DMS53 (cell line): ENCODE measurements at regions not wholly inside any gene's neighbourhood (a gene's known extent, or its start where the extent isn't known, plus 50 kb on each side); places are given as distances from the start of the nearest gene placed in this dataset.
A peak's percentile ranks its signal among the peaks of the same experiment; 100 is the strongest.

ENCODE experiments used
- DNase-seq: peaks from one replicate; lab custom pipeline; 2025; lab: John Stamatoyannopoulos, UW

DNA sequence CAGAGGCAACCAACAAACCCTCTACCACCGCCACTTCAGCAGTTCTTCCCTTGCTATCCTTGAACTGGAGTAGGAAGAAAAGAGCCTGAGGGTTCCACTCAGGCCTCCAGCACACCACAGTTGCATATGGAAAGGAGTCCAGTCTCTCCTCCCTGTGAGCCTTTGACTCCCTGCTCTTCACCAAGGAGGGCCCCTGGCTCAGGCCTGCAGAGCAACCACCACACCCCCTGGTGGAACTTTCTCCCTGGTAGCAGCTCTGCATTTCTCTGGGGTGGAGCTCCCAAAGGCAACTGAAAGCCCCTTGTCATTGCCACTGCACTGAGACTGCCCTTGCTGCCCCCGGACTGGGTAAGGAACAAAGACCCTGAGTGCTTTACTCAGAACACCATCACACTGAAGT is 1021.5 kb upstream of the ADGRL2 start:
- DNase-seq = peak; percentile 11

DNA sequence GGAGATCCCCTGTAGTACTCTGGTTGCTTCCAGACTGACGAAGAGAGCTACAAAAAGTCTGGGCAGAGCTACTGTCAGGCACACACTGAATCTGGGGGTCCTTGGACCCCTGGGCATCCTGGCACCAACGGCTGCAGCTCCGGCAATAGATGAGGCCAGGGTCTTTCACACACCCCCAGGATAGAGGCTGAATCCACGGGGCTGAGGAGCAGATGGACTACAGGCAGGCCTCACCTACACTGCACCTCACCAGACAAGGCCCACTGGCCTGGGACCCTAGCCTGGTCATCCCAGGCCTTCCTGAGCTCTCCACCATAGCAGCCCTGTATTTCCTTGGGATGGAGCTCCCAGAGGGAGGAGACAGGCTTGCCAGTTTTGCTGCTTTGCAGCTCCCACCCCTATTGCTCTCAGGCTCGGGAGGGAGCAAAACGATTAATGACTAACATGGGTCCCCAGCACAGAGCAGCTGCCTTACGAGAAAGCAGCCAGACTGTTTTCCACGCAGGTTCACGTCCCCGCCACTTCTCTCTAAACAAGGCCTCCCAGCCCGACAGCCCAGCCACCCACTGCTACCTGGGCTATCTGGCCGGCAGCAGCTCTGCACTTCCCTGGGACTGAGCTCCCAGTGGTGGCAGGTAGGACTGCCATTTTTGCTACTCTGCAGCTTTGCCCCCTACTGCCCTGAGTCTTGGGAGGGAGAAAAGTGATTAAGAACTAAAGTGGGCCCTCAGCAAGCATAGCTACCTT is 1022.5 kb upstream of the ADGRL2 start:
- no peak for DNase-seq

DNA sequence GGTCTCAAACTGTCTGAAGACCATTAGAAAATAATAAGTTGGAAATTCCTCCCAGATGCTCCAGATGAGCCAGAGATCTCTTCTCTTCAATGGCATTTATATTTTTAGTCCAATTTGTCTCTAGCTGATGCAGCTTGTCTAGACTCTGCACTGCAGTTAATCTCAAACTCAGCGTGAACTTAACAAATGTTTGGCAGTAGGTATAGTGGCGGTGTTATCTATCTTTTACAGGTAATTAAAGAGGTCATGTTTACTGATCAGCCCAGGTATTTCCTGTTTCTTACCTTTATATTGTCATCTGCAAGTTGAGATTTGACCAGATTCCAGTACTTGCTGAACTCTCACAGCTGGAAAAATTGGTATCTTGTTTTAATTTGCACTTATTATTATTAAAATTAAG is 1024.5 kb upstream of the ADGRL2 start:
- DNase-seq = no peak

DNA sequence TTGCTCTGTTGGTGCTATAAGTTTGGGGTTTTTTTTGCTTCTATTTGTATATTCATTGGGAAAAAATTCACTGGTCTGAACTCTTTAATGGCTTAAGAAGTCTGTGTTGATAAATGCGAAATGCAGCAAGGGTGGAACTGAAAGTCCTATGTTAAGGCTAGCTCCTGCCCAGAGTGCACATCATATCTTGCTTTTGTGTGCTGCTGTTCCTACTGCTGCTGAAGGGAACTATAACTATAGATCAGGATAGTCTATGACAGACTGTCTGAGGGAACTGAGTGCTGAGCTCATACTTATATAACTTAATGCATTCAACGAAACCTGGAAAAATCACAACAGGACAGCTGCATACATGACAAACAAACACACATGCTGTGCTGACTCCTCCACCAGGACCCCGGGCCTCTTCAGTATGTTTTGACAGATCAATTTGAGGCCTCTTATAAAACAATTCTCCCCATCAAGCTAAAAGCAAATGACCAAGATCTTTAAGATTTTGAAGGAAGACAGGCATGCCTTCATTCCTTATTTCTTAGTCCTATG is 1031.5 kb upstream of the ADGRL2 start:
- no peak for DNase-seq

DNA sequence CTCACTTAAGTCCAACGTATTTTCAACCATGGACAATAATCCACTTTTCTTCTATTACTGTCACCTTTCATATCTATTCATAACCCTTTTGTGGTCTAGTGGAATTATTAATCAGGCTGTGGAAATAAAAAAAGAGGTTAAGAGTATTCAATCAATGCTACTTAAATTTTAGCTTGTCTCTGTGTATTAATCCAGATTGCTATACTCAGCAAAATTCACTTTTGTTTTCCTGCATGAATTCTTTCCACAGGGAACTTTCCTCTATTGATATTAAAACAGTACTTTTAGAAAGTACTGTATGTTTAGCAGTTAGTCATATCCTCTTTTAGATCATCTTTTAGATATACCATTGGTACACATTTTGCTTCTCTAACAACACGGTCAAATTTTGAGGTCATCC is 1033.0 kb upstream of the ADGRL2 start:
- no peak for DNase-seq

DNA sequence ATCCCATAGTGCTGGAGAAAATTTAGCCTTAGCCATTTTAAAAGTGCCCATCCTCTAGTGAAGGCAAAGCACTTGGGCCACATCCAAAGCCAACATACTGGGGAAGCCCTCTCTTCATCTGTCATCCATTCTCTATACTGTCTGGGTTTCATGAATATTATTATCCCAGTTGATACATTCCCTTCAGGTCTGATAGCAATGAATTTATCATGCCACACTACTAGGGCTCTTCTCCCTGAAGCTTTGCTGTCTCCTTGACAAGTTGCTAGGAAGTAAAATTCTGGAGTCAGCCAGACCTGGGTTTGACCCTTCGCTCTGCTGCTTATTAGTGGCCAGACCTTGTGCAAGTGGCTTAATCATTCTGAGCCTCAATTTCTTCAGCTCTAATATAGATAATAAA is 1041.4 kb upstream of the ADGRL2 start:
- DNase-seq = no peak

DNA sequence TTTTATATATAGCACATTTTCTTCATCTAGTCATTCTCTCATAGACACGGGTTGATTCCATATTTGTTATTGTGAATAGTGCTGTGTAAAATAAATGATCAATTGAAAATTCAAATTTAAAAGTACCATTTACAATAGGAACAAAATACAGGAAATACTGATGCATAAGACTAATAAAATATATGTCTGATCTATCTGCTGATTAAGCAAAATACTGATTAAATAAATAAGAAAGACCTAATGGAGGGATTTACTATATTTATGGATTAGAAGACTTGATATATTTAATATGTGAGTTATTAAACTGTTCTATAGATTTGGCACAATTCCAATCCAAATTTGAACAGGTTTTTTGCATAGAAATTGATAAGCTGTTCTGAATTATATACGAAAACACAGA is 1044.8 kb upstream of the ADGRL2 start:
- DNase-seq = no peak

DNA sequence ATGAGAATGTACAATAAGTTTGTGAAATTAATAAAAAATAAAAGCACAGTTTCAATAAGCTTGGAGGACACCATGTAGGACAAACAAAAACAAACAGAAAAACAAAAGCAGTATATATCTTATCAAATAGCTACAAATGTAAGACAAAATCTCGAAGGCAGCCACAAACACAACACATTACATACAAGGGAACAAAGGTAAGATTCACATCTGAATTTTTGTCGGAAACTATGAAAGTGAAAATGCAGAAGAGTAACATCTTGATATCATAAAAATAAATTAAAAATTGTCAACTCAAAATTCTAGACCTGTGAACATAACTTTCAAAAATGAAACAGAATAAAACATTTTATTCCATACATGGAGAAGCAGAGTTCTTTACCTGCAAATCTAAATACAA is 1049.5 kb upstream of the ADGRL2 start:
- DNase-seq = no peak

DNA sequence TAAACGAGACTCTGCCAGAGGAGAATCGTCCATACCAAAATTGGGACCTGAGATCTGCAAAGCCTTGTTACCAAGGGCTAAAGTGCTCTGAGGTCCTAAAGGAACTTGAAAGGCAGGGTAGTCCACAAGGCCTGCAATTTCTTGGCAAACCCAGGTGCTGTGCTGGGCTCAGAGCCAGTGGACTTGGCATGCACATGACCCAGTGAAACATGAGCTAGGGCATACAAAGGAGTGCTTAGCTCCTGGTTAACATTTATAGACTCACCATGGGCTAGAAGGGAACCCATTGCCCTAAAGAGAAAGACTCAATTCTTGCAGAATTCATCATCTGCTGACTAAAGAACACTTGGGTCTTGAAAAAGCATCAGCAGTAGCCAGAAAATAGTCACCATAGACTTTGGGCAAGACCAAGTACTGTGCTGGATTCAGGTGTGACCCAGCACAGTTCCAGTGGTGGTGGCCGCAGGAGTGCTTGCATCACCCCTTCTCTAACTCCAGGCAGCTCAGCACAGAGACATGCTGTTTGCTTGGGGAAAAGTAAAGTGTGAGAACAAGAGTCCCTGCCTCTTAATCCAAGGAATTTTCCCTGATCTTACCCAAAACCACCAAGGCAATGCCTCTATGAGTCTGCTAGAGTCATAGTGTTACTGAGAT is 1069.4 kb upstream of the ADGRL2 start:
- no peak for DNase-seq

DNA sequence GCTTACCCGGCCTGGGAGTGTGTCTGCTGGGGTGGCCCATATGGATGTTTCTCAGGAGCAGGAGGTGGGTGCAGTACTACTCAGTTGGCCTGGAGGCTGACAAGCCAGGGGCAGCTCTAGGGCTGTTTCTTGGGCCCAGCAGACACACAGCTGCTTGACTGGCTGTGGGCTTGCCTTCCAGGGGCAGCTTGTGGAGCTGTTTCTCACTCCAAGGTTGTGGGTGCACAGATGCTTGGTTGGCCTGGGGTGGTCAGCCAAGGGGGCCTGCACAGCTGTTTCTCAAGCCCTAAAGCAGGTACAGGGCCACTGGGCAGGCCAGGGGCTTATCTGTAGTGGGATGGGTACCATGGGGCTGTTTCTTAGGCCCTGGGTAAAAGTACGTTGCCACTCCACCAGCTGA is 1078.1 kb upstream of the ADGRL2 start:
- no peak for DNase-seq

DNA sequence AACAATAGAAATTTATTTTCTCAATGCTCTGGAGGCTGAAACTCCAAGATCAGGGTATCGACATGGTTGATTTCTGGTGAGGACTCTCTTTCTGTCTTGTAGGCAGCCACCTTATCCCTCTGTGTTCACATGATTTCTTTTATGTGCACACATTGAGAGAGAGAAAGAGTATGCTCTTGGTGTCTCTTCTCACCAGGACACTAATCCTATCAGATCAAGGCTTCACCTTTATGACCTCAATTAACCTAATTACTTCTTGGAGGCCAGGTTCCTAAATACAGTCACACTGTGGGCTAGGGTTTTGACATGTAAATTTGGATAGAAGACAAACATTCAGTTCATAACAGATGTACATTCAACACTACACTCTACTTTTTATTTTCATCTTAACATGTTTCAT is 1094.2 kb upstream of the ADGRL2 start:
- DNase-seq = no peak

DNA sequence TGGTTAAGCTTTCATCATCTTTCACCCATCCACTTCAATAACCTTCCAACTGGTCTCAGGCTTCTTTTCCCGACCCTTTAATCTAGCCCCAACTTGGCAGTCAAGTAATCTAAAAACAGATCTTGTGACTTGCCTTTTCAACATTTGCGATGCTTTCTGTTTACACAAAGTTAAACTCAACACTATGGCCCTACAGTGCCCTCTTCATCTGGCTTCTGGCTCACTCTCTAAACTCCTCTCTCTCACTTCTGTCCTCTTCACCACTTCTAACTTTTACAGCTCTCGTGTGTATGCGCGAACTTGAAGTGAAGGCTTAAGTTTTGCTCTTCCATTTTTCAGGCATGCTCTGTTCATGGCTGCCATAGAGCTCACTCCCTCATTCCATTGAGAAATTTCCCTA is 1122.3 kb upstream of the ADGRL2 start:
- DNase-seq = no peak

DNA sequence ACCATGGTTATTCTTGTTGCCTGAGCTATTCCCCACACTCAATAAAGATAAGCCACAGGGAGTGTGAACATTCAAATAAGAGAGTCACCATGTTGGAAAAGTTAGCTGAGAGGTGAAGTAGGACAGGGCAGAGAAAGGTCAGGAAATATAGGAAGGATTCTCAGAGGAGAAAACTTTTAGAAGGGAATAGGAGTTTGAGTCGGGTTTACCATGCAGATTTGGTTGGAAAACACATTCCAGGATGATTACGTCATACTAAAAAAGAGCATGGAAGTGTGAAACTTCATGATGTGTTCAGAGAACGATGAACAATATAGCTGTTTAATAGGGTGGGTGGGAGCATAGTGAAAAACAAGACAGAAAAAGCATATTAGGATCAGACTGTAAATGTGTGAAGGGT is 1125.3 kb upstream of the ADGRL2 start:
- DNase-seq = no peak

DNA sequence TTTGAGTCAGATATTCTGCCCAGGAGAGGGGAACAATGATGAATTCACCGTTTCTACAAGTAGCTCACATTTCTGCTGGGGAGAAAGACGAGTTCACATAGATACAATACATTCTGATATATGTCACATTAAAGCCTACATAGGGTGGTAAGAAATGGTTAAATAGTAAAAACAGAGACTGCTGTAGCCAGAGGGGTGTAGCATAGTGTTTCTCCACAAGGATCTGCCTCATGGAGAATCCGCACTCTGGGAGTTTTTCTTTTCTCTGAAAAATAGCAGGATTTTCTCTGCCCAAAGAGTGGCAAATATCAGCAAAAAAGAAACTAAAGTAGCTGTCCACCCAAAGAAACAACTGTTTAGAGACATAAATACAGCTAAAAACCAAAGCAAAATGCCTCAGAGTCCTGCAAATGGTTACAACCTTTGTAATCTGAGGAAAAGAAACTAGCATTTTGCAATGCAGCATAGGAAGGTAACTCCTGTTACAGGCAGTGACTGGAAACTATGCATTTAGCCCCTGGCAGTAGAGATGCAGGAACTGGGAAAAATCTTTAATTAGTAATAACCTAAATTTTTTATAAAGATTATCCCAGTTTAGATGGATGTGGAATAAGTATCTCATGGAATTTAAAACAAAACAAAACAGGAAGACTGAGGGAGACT is 1126.7 kb upstream of the ADGRL2 start:
- no peak for DNase-seq

DNA sequence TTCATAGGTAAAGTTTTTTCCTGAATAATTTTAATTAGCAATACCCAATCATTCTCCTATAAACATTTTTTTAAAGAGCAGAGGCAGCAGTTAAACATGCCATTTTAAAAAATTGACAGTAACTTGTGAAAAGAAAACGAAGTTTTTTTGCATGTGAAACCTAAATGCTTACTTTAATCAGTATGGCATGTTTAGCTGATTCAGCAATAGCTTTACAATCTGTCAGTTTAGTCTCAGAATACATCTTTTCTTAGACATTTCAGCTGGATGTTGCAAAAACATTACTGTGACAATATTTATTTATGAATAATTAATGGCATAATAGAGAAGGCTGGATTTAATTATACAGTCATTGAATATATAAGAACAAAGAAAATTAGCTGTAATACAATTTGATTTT is 1132.4 kb upstream of the ADGRL2 start:
- DNase-seq = no peak

DNA sequence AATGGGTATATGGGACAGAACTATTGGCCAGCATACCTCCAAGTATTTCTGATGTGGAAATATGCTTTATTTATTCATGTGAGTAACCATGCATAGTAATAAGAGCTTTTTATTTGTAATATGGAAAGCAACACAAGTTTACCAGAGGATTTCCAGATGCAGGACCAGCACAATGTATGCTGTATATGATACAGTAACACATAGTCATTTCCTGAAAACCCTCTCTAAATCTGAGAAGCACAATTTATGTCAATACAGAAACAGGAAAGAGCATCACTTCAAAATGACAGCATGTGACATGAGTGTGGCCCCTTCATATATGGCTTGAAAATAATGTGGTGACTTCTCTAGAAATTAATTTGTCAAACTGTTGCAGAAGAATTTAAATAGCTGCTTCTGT is 1134.7 kb upstream of the ADGRL2 start:
- DNase-seq = peak; percentile 57

DNA sequence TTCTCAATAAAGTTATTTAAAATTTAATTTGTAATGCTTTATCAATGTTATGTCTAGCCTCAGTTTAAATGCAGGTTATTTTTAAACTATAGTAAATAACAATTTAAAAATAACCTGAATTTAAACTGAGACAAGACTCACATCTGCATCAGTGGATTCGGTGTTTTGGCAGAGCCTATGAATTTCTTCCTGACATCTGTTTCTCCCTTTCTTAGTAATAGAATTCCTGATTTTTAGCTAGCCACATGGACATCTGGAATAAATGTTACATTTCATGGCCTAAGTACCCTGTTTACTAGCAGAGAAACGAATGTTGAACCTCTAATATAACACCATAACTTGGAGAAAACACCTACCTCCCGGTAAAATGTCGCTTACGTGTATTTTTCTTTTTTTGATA is 1141.6 kb upstream of the ADGRL2 start:
- DNase-seq = no peak

DNA sequence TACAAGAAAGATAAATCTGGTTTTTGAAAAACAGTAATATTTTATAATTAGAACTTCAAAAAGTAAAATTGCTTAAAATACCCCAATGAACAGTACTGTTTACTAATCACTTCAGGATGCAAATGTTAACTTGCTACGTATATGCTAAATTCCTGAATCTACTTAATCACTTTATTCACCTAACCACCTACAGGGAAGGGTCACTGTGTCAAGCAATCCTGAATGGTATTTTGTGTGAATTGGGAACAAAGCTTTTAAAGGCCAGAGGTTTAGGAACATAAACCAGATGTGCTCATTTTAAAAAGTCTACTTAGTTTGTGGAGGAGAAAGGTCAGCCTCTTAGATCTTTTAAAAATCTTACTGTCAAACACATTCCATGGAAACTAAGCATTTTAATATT is 1143.0 kb upstream of the ADGRL2 start:
- no peak for DNase-seq

DNA sequence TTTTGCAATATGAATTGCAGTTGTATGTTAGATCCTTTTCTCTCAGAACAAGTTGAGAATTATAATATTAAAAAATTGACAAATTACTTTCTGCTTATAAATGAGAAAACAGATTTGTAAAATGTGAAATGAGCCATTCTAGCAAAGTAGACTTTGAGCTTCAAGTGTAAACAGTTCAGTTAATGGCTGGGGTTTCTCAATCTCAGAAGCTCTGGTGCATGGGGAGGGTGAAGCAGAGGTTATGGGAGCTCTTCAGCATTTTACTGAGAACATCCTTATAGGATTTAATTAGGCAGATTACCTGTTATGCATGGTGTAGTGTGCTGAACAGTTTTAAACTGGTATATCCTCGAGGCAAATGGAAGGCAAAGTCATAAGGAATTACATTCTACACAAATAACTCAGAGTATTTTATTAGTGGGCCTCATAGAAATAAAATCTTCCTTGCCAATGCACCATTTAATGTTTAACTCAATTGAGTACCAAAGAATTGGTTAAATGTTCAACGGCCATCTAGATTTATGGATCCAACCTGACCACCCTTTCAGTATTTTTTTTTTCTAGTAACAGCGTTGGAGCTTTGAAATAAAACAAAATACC is 1143.6 kb upstream of the ADGRL2 start:
- peak; percentile 42 for DNase-seq

DNA sequence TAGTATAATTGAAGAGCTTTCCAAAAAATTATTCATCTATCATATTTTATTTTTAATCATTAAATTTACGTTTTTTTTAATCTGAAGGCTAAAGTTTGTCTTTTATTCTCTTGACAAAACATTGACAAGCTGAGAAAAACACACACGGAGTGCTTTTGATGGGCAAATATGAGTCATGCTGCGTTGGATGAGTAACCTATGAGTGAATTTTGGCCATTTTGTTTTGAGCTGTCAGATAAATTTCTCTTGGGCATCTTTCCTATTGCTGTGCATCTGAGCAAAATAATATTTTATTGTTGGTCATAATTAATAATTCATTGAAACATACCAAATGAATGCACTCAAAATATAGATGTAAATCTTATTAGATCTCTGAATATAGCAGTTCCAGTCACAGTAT is 1144.1 kb upstream of the ADGRL2 start:
- DNase-seq = peak; percentile 88

DNA sequence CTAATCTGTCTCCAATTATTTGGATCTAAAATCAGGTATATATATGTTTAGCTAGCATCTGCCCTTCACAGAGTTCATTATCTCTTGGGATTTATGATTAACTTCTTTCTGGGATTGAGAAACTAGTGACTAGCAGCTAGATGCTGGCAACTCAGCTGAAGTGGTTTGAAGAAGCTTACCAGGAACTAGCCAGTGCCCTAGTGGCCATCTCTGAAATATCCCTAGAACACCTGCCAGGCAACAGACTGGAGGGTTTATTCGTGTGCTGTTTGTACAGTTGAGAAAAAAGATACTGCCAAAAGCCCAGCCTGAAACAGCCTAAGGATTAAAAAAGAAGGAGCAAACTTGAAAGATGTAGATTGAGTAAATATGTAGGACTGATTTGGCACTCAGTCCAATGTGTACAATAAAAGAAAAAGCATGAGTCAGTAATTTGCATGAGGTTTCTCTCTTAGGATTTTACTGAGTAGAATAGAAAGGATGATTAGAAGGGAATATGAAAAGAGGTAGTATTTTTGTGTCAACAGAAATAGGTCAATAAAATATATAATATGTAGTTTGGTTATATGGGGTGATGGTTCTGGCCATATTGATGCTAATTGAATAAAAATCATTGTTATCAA is 1144.6 kb upstream of the ADGRL2 start:
- peak; percentile 95 for DNase-seq

DNA sequence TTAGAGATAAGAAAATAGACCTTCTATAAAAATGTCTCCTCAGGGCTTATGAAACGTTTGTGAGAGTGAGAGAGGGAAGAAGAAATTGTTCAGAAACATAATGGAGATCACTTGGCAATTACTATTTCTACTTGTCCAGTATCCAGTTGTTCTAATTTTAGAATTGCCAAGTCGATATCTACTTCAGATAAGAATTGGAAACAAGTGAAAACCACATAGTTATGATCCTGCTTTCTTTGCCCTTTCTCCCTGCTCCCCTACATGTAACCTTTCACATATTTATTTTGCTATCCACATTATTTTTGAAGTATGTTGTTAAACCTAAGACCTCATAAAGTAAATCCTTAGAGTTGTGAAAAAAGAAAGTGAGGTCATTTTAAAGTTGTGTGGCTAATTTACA is 1154.7 kb upstream of the ADGRL2 start:
- DNase-seq = no peak
